ENCODE measurements at regions not wholly inside any gene's neighbourhood (a gene's known extent, or its start where the extent isn't known, plus 50 kb on each side); places are given as distances from the start of the nearest gene placed in this dataset.

DNA sequence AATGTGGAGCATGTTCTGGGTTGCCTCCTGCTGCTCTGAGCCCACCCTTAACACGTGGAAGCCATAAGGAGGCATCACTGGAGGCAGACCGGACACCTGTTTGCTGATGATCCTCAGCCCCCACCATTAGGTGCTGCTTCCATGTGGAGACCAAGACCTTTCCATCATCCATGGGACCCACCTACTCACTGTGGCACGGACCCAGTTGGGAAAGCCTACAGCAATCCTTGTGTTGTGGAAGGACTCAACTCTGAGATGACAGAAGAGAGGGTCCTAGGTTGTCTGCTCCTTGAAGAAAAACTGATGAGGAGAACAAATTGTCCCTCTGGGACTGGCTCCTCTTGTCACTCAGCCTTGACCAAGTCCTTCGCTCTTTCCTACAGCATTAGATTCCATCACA lies 86.5 kb upstream of the RAB12 start:
- Histone ChIP-seq H2BK5ac (ENCODE audit: low read depth, low read length, poor library complexity) (no peak overlapping the region), H4K12ac (ENCODE audit: low read depth, low read length) (no peak overlapping the region), H3K14ac (ENCODE audit: low read length) (no peak overlapping the region), H3K27ac (ENCODE audit: low read depth, low read length) (no peak overlapping the region), H4K8ac (ENCODE audit: low read depth, low read length) (no peak overlapping the region), H2AK5ac (ENCODE audit: low read length) (no peak overlapping the region), H3K36me3 (ENCODE audit: control insufficient read depth in 1 of 2, insufficient read depth in 2 of 2, low read length in 2 of 2) (no peaks in the 10 kb centered on the region), H3K18ac (ENCODE audit: low read length) (no peak overlapping the region), H3K79me1 (ENCODE audit: low read length) (no peaks in the 10 kb centered on the region), H3K4me1 (ENCODE audit: control insufficient read depth in 1 of 2, insufficient read depth in 2 of 2, low read length in 2 of 2) (no peaks in the 10 kb centered on the region), H3K23ac (ENCODE audit: low read length) (no peak overlapping the region), H3K9me3 (ENCODE audit: insufficient read depth, low read depth, low read length) (peaks cover 3% of the 10 kb centered on the region), H4K91ac (ENCODE audit: low read depth, low read length) (no peak overlapping the region), H2BK12ac (ENCODE audit: low read length) (no peak overlapping the region), H3K4me2 (ENCODE audit: low read length) (no peak overlapping the region), H2BK120ac (ENCODE audit: insufficient read depth, low read length, poor library complexity) (no peak overlapping the region), H3K4me3 (ENCODE audit: low read depth, low read length) (no peak overlapping the region), H3K79me2 (ENCODE audit: control insufficient read depth, insufficient read depth, low read length, poor library complexity) (no peaks in the 10 kb centered on the region), H3K27me3 (ENCODE audit: insufficient read depth, low read length) (no peaks in the 10 kb centered on the region), H3K9ac (ENCODE audit: low read length) (no peak overlapping the region), H2AFZ (ENCODE audit: insufficient read depth, low read length, poor library complexity) (no peak overlapping the region), H3K4ac (ENCODE audit: low read depth, low read length) (no peak overlapping the region)
- no CpG with 5 or more reads among the region's 4 CpGs for WGBS (ENCODE audit: extremely low coverage, insufficient coverage, insufficient read length)
- no peak for DNase-seq

DNA sequence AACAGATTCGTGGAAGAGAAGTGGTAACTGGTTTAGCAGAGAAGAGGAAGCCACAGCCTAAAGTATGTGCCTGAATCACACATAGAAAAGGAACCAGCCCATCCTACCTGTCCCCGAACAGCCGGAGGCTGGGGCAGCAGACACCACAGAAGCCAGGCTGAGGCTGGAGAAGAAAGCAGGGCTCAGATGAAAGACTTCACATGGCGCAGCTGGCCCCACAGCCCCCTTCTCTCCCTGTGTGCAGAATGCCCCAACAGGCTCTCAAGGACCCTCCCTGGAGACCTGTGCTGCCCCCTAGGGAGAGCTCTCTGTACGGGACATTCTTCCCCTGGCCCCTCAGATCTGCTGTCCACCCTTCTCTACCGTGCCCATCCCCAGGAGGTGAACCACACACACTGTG lies 83.5 kb upstream of the RAB12 start:
- Histone ChIP-seq H3K79me1 (ENCODE audit: low read length) (no peaks in the 10 kb centered on the region), H3K9me3 (ENCODE audit: insufficient read depth, low read depth, low read length) (peaks cover 8% of the 10 kb centered on the region), H3K18ac (ENCODE audit: low read length) (no peak overlapping the region), H4K91ac (ENCODE audit: low read depth, low read length) (no peak overlapping the region), H4K8ac (ENCODE audit: low read depth, low read length) (no peak overlapping the region), H3K36me3 (ENCODE audit: control insufficient read depth in 1 of 2, insufficient read depth in 2 of 2, low read length in 2 of 2) (no peaks in the 10 kb centered on the region), H3K27me3 (ENCODE audit: insufficient read depth, low read length) (no peaks in the 10 kb centered on the region), H3K4me3 (ENCODE audit: low read depth, low read length) (no peak overlapping the region), H4K12ac (ENCODE audit: low read depth, low read length) (no peak overlapping the region), H2BK5ac (ENCODE audit: low read depth, low read length, poor library complexity) (no peak overlapping the region), H3K4me1 (ENCODE audit: control insufficient read depth in 1 of 2, insufficient read depth in 2 of 2, low read length in 2 of 2) (no peaks in the 10 kb centered on the region), H2BK12ac (ENCODE audit: low read length) (no peak overlapping the region), H3K27ac (ENCODE audit: low read depth, low read length) (no peak overlapping the region), H2BK120ac (ENCODE audit: insufficient read depth, low read length, poor library complexity) (no peak overlapping the region), H3K4me2 (ENCODE audit: low read length) (no peak overlapping the region), H3K9ac (ENCODE audit: low read length) (no peak overlapping the region), H2AFZ (ENCODE audit: insufficient read depth, low read length, poor library complexity) (no peak overlapping the region), H3K23ac (ENCODE audit: low read length) (no peak overlapping the region), H3K4ac (ENCODE audit: low read depth, low read length) (no peak overlapping the region), H2AK5ac (ENCODE audit: low read length) (no peak overlapping the region), H3K79me2 (ENCODE audit: control insufficient read depth, insufficient read depth, low read length, poor library complexity) (no peaks in the 10 kb centered on the region), H3K14ac (ENCODE audit: low read length) (no peak overlapping the region)
- WGBS (ENCODE audit: extremely low coverage, insufficient coverage, insufficient read length): no CpG with 5 or more reads among the region's 6 CpGs
- DNase-seq: no peak

DNA sequence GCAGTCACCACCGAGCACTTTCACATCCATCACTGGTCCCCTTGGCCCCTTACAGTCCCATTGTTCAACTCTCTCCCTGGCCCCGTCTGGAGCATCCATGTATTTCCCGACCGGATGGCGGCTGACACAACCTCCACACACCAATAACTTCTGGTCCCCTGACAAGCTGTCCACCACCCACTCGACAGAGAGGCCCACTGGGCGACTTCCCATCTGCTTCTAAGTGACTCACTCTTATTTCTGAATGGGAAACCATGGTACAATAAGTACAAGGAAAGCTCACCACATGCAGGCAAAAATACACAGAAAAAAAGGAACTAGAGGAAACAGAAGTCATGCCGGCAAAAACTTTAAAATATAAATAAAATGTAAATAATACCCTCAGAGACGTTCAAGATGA lies 82.9 kb upstream of the RAB12 start:
- Histone ChIP-seq H3K14ac (ENCODE audit: low read length) (no peak overlapping the region), H3K4me1 (ENCODE audit: control insufficient read depth in 1 of 2, insufficient read depth in 2 of 2, low read length in 2 of 2) (no peaks in the 10 kb centered on the region), H3K36me3 (ENCODE audit: control insufficient read depth in 1 of 2, insufficient read depth in 2 of 2, low read length in 2 of 2) (no peaks in the 10 kb centered on the region), H3K79me2 (ENCODE audit: control insufficient read depth, insufficient read depth, low read length, poor library complexity) (no peaks in the 10 kb centered on the region), H3K9me3 (ENCODE audit: insufficient read depth, low read depth, low read length) (peaks cover 8% of the 10 kb centered on the region), H3K23ac (ENCODE audit: low read length) (no peak overlapping the region), H3K27me3 (ENCODE audit: insufficient read depth, low read length) (no peaks in the 10 kb centered on the region), H2BK12ac (ENCODE audit: low read length) (no peak overlapping the region), H3K79me1 (ENCODE audit: low read length) (no peaks in the 10 kb centered on the region), H4K12ac (ENCODE audit: low read depth, low read length) (no peak overlapping the region), H2BK120ac (ENCODE audit: insufficient read depth, low read length, poor library complexity) (no peak overlapping the region), H3K4me3 (ENCODE audit: low read depth, low read length) (no peak overlapping the region), H3K4ac (ENCODE audit: low read depth, low read length) (no peak overlapping the region), H3K9ac (ENCODE audit: low read length) (no peak overlapping the region), H3K18ac (ENCODE audit: low read length) (no peak overlapping the region), H2AK5ac (ENCODE audit: low read length) (no peak overlapping the region), H3K4me2 (ENCODE audit: low read length) (no peak overlapping the region), H4K8ac (ENCODE audit: low read depth, low read length) (no peak overlapping the region), H2BK5ac (ENCODE audit: low read depth, low read length, poor library complexity) (no peak overlapping the region), H4K91ac (ENCODE audit: low read depth, low read length) (no peak overlapping the region), H3K27ac (ENCODE audit: low read depth, low read length) (no peak overlapping the region), H2AFZ (ENCODE audit: insufficient read depth, low read length, poor library complexity) (no peak overlapping the region)
- DNase-seq: no peak
- no CpG with 5 or more reads among the region's 9 CpGs for WGBS (ENCODE audit: extremely low coverage, insufficient coverage, insufficient read length)

DNA sequence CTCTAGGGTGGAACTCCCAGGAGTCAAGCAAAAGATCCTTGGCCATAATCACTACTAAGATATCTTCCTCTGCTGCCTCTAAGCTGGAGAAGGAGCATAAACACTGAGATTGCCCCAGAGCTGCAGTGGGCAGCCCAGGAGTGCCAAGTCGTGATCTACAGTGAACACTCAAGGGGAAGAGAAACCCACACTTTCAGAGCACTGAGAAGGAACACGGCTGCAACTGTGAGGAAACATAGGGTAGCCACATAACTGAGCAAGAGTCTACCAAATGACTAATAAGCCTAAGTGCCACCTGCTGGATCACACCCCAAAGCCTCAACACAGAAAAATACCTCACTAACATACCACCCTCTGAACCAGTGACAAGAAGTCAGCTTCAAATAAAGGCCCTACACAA lies 79.6 kb upstream of the RAB12 start:
- no peaks in the 10 kb centered on the region for H3K79me1 ChIP-seq (ENCODE audit: low read length)
- H3K4me1 ChIP-seq (ENCODE audit: control insufficient read depth in 1 of 2, insufficient read depth in 2 of 2, low read length in 2 of 2): no peaks in the 10 kb centered on the region
- no peak overlapping the region for H3K4ac ChIP-seq (ENCODE audit: low read depth, low read length)
- no peak overlapping the region for H3K18ac ChIP-seq (ENCODE audit: low read length)
- H3K9me3 ChIP-seq (ENCODE audit: insufficient read depth, low read depth, low read length): peaks cover 5% of the 10 kb centered on the region
- WGBS (ENCODE audit: extremely low coverage, insufficient coverage, insufficient read length): no CpG with 5 or more reads among the region's 2 CpGs
- no peak overlapping the region for H3K9ac ChIP-seq (ENCODE audit: low read length)
- no peak overlapping the region for H2AK5ac ChIP-seq (ENCODE audit: low read length)
- H4K8ac ChIP-seq (ENCODE audit: low read depth, low read length): no peak overlapping the region
- H4K91ac ChIP-seq (ENCODE audit: low read depth, low read length): no peak overlapping the region
- H2AFZ ChIP-seq (ENCODE audit: insufficient read depth, low read length, poor library complexity): no peak overlapping the region
- H3K4me3 ChIP-seq (ENCODE audit: low read depth, low read length): no peak overlapping the region
- no peak overlapping the region for H2BK12ac ChIP-seq (ENCODE audit: low read length)
- H3K14ac ChIP-seq (ENCODE audit: low read length): no peak overlapping the region
- no peak overlapping the region for H3K4me2 ChIP-seq (ENCODE audit: low read length)
- no peaks in the 10 kb centered on the region for H3K79me2 ChIP-seq (ENCODE audit: control insufficient read depth, insufficient read depth, low read length, poor library complexity)
- H4K12ac ChIP-seq (ENCODE audit: low read depth, low read length): no peak overlapping the region
- H2BK5ac ChIP-seq (ENCODE audit: low read depth, low read length, poor library complexity): no peak overlapping the region
- no peak overlapping the region for H3K23ac ChIP-seq (ENCODE audit: low read length)
- no peak for DNase-seq
- H3K27me3 ChIP-seq (ENCODE audit: insufficient read depth, low read length): no peaks in the 10 kb centered on the region
- H3K36me3 ChIP-seq (ENCODE audit: control insufficient read depth in 1 of 2, insufficient read depth in 2 of 2, low read length in 2 of 2): no peaks in the 10 kb centered on the region
- no peak overlapping the region for H2BK120ac ChIP-seq (ENCODE audit: insufficient read depth, low read length, poor library complexity)
- H3K27ac ChIP-seq (ENCODE audit: low read depth, low read length): no peak overlapping the region

Measured in trophoblast cell (in vitro differentiated cells and primary cell).